ENCODE measurements at regions not wholly inside any gene's neighbourhood (a gene's known extent, or its start where the extent isn't known, plus 50 kb on each side); places are given as distances from the start of the nearest gene placed in this dataset.
"Not testable (repeated sequence)": the region's sequence is repeated elsewhere in the genome, so short reads cannot be mapped to it uniquely, and the experiment has no call there.

- no peak for DNase-seq
Measured at GRCh38 chr1:187847531-187847930, 1018.8 kb downstream of the PLA2G4A start.

GRCh38 chr1:187848321-187848720, 1019.6 kb downstream of the PLA2G4A start:
- no peak for DNase-seq

GRCh38 chr1:187850146-187850545, 1021.4 kb downstream of the PLA2G4A start:
- not testable (repeated sequence) for DNase-seq

- no peak for DNase-seq
Measured at GRCh38 chr1:187853505-187853904, 1024.8 kb downstream of the PLA2G4A start.

- DNase-seq: no peak
Measured at GRCh38 chr1:187854457-187854856, 1025.7 kb downstream of the PLA2G4A start.

GRCh38 chr1:187862506-187862905, 1033.8 kb downstream of the PLA2G4A start:
- no peak for DNase-seq

- no peak for DNase-seq
Measured at GRCh38 chr1:187870552-187870951, 1041.8 kb downstream of the PLA2G4A start.

- no peak for DNase-seq
Measured at GRCh38 chr1:187871177-187871845, 1042.6 kb downstream of the PLA2G4A start.

GRCh38 chr1:187872550-187872949, 1043.8 kb downstream of the PLA2G4A start:
- DNase-seq: no peak

GRCh38 chr1:187873126-187873525, 1044.4 kb downstream of the PLA2G4A start:
- DNase-seq: no peak

GRCh38 chr1:187876775-187877174, 1048.0 kb downstream of the PLA2G4A start:
- no peak for DNase-seq

- DNase-seq: peak; percentile 97
Measured at GRCh38 chr1:187877220-187877619, 1048.5 kb downstream of the PLA2G4A start.

GRCh38 chr1:187878883-187879282, 1050.1 kb downstream of the PLA2G4A start:
- peak; percentile 14 for DNase-seq

- no peak for DNase-seq
Measured at GRCh38 chr1:187883356-187883755, 1054.6 kb downstream of the PLA2G4A start.

- no peak for DNase-seq
Measured at GRCh38 chr1:187891993-187892682, 1063.4 kb downstream of the PLA2G4A start.

GRCh38 chr1:187892683-187893039, 1063.9 kb downstream of the PLA2G4A start:
- no peak for DNase-seq

- DNase-seq: no peak
Measured at GRCh38 chr1:187893471-187893870, 1064.7 kb downstream of the PLA2G4A start.

- no peak for DNase-seq
Measured at GRCh38 chr1:187894349-187894748, 1065.6 kb downstream of the PLA2G4A start.

GRCh38 chr1:187903223-187903622, 1074.5 kb downstream of the PLA2G4A start:
- no peak for DNase-seq

GRCh38 chr1:187909382-187909781, 1080.6 kb downstream of the PLA2G4A start:
- DNase-seq: no peak

- no peak for DNase-seq
Measured at GRCh38 chr1:187911820-187912219, 1083.1 kb downstream of the PLA2G4A start.

GRCh38 chr1:187920976-187921375, 1092.2 kb downstream of the PLA2G4A start:
- no peak for DNase-seq

- DNase-seq: no peak
Measured at GRCh38 chr1:187921426-187921825, 1092.7 kb downstream of the PLA2G4A start.

- DNase-seq: no peak
Measured at GRCh38 chr1:187922255-187922654, 1093.5 kb downstream of the PLA2G4A start.

GRCh38 chr1:187924252-187924651, 1095.5 kb downstream of the PLA2G4A start:
- DNase-seq: no peak

Measured in NCI-H2081 treated with DMSO at 0.1 percent for 48 hours (cell line).